Fibroblast of upper back skin (primary cell): ENCODE measurements at regions not wholly inside any gene's neighbourhood (a gene's known extent, or its start where the extent isn't known, plus 50 kb on each side); places are given as distances from the start of the nearest gene placed in this dataset.
"Not testable (repeated sequence)": the region's sequence is repeated elsewhere in the genome, so short reads cannot be mapped to it uniquely, and the experiment has no call there.

Experiments used
- DNase-seq: peaks from one replicate; pipeline ENCODE4 v3.0.0-alpha.2; 2013

DNA sequence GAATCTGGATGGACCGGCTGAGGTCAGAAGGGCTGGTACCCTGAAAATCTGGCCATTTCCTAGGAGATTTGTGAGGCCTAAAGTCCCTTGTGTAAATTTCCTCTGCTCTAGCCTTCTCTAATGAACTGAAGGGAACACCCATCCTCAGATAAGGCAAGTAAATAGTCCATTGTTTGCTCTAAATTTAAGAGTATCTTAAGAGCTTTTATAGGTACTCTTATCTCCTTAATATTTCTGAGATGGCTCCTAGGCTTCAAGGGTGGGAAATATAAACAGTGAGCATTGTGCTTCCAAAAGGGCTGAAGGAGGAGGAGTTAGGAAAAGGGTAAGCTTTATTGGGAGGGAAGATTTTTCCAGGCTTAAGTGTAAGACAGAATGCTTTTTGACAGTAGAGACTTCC lies 148.7 kb upstream of the EDNRB start:
- no peak for DNase-seq

DNA sequence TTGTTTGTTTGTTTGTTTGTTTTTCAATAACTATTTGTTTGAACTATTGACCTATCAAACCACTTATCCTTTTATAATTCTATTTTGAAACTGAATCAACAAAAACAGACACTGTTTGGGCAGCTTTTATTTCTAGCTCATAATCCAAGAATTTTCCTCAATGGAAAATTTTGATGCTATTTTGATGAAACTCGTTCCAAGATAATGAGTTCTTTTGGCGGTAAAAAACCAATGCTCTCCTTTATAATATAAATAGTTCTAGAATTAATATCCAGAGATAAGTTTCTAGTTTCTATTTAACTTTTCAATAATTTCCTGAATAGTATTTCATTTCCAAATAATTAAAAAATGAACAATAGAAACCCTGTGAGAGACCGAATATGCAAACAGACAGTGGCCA lies 146.5 kb upstream of the EDNRB start:
- DNase-seq: no peak

- DNase-seq: no peak
These were observed 143.2 kb upstream of the EDNRB start for GRCh38 chr13:78061806-78062205.

- no peak for DNase-seq
These were observed 142.3 kb upstream of the EDNRB start for GRCh38 chr13:78060966-78061365.

- not testable (repeated sequence) for DNase-seq
These were observed 138.2 kb upstream of the EDNRB start for GRCh38 chr13:78056865-78057264.

DNA sequence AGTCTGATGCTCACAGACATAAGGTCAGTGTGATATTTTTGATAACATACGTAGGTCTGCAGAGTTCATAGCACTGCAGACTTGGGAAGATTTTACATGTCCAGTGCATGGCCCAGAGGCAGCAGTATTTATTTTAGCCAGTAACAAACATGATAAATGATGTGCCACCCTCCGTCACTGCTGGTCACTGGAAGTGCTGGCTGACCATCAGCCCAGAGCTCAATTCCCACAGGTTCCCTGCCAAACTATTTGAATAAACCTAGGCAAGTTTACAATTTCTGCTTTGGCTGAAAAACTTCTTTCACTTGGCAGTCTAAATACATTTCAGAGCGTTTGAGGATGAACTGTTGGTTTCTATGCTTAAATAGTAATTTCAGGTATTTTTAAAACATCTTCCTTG lies 135.5 kb upstream of the EDNRB start:
- no peak for DNase-seq

GRCh38 chr13:78047151-78047550 lies 128.5 kb upstream of the EDNRB start:
- no peak for DNase-seq

DNA sequence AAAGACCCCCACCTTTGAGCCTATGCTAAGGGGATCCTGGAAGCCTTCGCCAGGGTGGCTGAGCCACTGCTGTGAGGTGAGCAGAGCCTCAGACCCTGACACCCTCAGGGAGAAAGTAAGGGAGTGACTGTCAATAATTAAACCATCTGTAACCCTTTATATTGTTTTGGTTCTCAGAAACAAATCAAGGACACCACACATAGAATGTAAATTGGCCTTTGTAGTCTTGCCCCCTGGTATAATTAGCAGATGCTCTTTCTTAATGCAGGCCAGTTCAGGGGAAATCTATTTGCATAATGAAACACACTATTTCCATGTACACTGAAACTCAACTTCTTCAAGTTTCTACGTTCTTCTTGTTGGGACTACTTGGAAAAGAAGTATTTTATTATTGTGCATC lies 127.7 kb upstream of the EDNRB start:
- no peak for DNase-seq

DNA sequence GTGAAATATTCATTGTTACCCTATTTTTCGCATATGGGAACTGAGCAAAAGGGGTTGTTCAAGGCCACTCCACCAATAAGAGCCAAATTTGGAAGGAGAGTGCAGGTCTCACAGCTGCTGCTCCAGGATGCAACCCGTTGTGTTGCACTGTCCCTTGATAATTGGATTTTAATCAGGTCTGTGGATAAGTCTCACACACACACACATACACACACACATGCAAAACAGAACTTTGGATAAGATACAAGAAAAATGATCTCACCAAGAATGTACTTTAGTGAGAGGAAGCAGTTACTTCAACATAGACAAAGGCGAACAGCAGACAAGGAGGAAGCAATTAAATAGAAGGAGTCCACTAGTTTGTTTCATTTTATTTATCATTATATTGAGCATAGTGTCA lies 127.3 kb upstream of the EDNRB start:
- no peak for DNase-seq

DNA sequence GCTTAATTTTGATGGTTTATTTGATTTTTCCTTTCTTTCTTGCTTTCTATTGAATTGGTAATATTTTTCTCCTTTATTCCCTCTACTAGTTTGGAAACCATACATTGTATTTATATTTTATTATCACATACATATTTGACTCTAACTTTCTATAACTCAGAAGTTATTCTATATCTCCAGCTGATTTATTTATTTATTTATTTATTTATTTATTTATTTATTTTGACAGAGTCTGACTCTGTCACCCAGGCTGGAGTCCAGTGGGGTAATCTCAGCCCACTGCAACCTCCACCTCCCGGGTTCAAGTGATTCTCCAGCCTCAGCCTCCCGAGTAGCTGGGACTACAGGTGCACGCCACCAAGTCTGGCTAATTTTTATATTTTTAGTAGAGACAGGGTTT lies 122.7 kb upstream of the EDNRB start:
- not testable (repeated sequence) for DNase-seq

- DNase-seq: no peak
These were observed 121.7 kb upstream of the EDNRB start for GRCh38 chr13:78040205-78040830.

DNA sequence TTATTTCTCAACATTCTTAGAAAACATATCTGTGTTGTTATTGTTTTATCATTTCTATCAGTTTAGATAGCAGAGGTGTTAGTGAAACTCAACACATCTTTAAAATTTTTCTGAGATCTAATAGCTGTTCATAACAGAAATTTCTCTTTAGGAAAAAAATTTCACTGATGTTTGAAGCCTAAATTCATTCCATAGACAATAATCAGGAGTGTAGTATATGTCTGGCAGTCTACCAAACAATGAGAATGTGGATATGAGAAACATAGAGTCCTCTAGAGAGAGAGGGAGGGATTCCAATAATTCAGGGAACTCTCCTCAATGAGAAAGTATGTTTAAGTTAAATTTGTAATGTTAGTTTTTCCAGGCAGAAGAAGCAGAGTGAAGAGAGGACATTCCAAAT lies 118.2 kb upstream of the EDNRB start:
- peak; percentile 33 for DNase-seq

DNA sequence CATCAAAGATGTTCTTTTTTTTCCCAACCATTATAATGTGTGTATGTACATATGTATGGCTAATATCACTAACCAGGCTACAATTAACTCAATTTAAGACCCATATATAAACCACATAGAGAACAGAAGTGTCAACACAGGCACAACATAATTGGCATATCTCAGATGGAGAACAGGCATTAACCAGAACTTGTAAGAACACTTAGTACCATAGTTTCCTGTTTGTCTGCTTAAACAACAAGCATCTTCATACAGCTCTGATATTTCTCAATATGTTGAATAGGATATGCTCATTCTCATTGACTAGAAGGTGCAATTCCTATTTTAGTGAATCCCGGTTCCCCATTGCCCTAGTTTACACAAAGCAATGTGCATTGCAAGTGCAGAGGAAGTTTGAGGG lies 116.9 kb upstream of the EDNRB start:
- DNase-seq: no peak

GRCh38 chr13:78033509-78033908 lies 114.9 kb upstream of the EDNRB start:
- DNase-seq: no peak

DNA sequence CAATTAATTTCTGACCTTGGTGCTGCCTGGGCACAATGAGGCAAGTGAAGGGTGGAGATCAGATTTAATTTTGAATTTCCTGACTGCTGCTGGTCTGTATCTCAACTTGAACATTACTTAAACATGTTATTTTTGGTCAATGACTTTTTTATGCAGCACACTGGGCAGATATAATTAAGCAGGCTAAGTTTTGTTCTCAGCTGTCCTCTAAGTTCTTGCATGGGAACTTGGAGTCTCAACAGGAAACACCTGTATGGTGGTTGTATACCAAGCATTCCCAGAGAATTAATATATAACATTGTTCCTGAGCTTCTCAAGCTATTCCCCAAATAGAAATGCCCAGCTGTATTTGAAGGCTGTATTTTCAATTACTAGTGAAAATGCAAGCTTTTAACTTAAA lies 113.5 kb upstream of the EDNRB start:
- DNase-seq: no peak

DNA sequence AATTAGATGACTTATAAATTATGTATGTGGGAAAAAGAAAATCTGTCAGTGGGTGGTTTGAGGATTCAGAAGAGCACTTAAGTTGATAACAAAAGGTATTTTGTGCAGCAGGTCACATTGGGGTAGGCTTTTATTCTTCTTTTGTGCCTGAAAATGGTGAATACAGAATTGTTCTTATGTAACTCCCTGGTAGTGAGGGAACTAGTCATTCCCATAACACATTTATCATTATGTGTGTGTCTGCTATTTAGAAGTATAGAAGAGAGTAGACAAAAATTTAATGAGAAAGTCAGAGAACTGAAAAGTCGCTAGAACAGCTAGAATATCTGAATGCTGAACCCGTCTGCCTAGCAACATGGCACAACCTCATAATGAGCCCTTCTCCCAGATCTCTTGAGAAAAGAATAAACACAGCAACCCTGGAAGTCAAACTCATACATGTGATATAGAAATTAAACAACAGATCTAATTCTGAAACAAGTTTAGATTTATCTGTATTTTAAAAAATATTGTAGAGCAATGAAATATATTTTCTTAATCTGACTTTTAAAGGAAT lies 111.8 kb upstream of the EDNRB start:
- DNase-seq: no peak

GRCh38 chr13:78029901-78030300 lies 111.3 kb upstream of the EDNRB start:
- DNase-seq: no peak

GRCh38 chr13:78028960-78029359 lies 110.3 kb upstream of the EDNRB start:
- no peak for DNase-seq

- peak; percentile 6 for DNase-seq
These were observed 106.4 kb upstream of the EDNRB start for GRCh38 chr13:78024996-78025395.

- DNase-seq: peak; percentile 46
These were observed 103.7 kb upstream of the EDNRB start for GRCh38 chr13:78022164-78022877.

DNA sequence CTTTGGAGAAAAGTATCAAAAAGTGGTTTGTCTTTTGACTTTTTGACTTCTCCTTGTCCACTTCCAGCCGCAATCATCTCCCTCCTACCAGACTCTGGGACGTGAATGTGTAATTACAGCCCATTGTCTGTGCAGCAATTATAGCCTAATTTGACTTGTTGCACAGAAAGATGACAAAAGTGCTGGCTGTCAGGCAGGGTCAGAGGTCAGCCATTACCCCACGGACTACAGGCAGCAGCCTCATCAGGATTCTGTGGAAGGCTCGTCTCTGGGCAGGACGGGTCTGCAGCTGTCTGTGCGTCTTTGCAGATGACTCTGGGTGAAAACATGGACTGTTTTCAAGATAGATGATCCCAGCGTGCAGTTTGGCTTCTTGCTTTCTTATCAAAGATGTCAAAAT lies 102.2 kb upstream of the EDNRB start:
- DNase-seq: no peak

GRCh38 chr13:78015782-78016181 lies 97.2 kb upstream of the EDNRB start:
- DNase-seq: no peak

DNA sequence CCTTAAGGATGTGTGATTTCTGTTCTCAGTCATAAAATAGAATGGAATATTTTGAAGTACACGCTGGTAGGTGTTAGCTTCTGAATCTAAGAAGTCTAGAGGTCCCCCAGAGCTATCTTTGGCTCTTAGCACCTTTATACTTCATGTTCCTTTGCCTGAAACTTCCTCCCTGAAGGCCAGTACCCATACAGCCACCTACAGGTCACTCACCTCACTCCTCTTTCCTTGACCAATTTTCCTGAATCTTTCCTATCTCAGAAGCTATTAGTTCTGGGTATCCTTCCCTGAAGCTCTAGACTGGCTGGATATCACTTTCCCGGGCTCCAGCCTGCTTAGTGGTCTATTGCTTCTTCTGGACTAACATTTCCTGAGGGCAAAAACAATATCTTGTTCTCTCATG lies 93.4 kb upstream of the EDNRB start:
- DNase-seq: no peak

GRCh38 chr13:78004821-78005220 lies 86.2 kb upstream of the EDNRB start:
- no peak for DNase-seq

- no peak for DNase-seq
These were observed 81.1 kb upstream of the EDNRB start for GRCh38 chr13:77999746-78000145.
